ENCODE measurements at regions not wholly inside any gene's neighbourhood (a gene's known extent, or its start where the extent isn't known, plus 50 kb on each side); places are given as distances from the start of the nearest gene placed in this dataset.

DNA sequence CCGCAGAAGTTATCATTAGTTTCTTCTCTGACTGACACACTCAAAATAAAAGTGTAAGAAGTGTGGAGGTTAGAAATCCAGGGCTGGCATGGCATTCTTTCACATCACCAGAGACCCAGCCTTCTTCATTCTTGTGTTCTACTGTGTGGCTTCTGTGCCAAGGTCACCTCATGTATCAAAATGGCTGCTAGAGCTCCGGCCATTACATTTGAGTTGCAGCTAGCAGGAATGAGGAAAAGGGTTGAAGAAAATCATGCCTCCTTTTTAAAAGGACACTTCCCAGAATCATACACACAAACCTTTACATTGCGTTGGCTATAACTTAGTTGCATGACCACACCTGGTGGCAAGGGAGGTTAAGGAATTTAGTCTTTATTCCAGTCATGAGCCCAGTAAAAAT, 345.6 kb upstream of the PROK2 start:
- DNase-seq (ENCODE audit: low spot score), result no peak
- Mint-ChIP-seq H3K27me3 (ENCODE audit: low read depth) (no peaks in the 10 kb centered on the region), H3K4me3 (no peak overlapping the region), H3K4me1 (ENCODE audit: low read depth) (peaks cover 9% of the 10 kb centered on the region), H3K27ac (no peak overlapping the region), H3K36me3 (ENCODE audit: low read depth) (no peaks in the 10 kb centered on the region), H3K9me3 (no peaks in the 10 kb centered on the region)

- DNase-seq (ENCODE audit: low spot score), result no peak
- Mint-ChIP-seq H3K9me3 (no peaks in the 10 kb centered on the region), H3K4me1 (ENCODE audit: low read depth) (peaks cover 1% of the 10 kb centered on the region), H3K27ac (no peak overlapping the region), H3K27me3 (ENCODE audit: low read depth) (no peaks in the 10 kb centered on the region), H3K36me3 (ENCODE audit: low read depth) (no peaks in the 10 kb centered on the region), H3K4me3 (no peak overlapping the region)
Observed at GRCh38 chr3:72129501-72130094, 344.6 kb upstream of the PROK2 start.

GRCh38 chr3:72128921-72129320, 344.0 kb upstream of the PROK2 start:
- Mint-ChIP-seq H3K4me3 (no peak overlapping the region), H3K27me3 (ENCODE audit: low read depth) (no peaks in the 10 kb centered on the region), H3K4me1 (ENCODE audit: low read depth) (no peaks in the 10 kb centered on the region), H3K36me3 (ENCODE audit: low read depth) (no peaks in the 10 kb centered on the region), H3K27ac (no peak overlapping the region), H3K9me3 (no peaks in the 10 kb centered on the region)
- DNase-seq (ENCODE audit: low spot score), result no peak

DNA sequence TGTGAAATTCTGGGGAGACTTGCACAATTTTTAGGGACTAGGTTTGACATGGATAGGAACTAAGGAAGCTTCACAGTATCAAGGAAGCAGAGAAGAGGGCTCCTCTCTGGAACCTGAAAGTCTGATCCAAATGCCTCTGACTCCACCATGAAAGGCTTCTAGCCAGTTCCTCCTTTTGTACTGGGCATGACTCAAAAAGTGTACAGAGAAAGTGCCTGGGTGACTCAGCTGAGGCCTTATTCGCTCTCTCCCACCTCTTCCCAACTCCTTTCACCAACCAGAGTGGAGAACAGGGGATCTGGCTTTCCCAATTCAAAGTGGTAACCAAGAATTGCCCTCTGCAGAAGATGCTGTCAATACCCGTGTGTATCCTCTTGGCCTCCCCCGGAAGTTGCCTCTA, 342.9 kb upstream of the PROK2 start:
- Mint-ChIP-seq H3K27ac (no peak overlapping the region), H3K4me3 (no peak overlapping the region), H3K36me3 (ENCODE audit: low read depth) (no peaks in the 10 kb centered on the region), H3K9me3 (no peaks in the 10 kb centered on the region), H3K4me1 (ENCODE audit: low read depth) (no peaks in the 10 kb centered on the region), H3K27me3 (ENCODE audit: low read depth) (no peaks in the 10 kb centered on the region)
- DNase-seq (ENCODE audit: low spot score), result no peak

DNA sequence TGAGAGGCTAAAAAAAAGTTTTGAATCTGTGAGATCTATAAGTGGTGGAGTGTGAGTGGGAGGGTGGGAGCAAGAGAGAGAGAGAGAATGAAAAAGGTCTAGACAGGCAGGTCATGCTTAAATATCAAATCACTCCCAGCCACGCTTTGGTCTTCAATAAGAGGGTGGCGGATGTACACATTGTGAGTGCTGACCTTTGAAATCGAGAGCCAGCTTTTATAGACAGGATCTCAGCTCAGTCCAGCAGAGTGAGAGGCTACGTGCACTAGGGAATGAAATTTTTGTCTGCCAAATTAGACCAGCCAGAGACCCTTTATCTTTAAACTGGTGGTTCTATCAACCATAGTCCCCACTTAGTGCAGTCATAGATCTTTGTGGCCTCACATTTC, 342.3 kb upstream of the PROK2 start:
- no peaks in the 10 kb centered on the region for H3K36me3 Mint-ChIP-seq (ENCODE audit: low read depth)
- no peaks in the 10 kb centered on the region for H3K9me3 Mint-ChIP-seq

DNA sequence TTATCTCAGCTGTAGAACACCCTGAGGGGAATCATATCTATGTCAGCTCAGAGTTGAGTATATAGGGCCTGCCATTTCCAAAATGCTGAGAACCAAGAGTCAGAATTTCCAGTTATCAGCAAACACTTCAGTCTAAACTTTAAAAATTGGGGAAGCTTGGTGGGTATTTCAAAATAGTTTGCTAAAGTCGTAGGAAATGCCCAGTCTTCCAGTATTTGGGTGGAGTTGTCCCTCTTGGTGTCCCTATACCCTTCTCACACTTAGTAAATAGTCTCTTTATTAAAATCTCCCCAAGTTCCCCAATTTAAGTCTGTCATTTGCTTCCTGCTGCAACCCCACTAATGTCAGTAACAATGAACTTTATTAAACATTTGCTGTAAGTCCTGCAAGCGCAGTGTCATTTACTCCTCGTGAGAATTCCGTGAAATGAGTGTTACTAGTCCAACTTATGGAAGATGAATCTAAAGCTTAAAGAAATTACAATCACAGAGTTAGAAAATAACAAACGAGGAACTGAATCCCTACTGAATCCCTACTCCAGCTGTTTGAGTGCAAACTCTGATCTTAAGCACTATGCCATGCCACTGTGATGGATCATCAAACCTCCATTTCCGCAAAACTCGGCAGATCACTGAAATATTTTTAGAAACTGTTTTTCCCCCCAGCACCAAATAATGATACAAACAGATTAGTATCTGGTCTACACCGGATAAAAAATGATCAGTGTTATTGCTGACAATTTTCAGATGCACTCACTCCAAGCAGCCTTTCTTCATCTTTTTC, 341.7 kb upstream of the PROK2 start:
- Mint-ChIP-seq H3K9me3 (no peaks in the 10 kb centered on the region), H3K27me3 (ENCODE audit: low read depth) (no peaks in the 10 kb centered on the region), H3K27ac (no peak overlapping the region), H3K4me3 (no peak overlapping the region), H3K4me1 (ENCODE audit: low read depth) (no peaks in the 10 kb centered on the region), H3K36me3 (ENCODE audit: low read depth) (no peaks in the 10 kb centered on the region)
- DNase-seq (ENCODE audit: low spot score), result no peak

More for the DNA sequence above, 342.3 kb upstream of the PROK2 start:
- Mint-ChIP-seq H3K4me3 (no peak overlapping the region), H3K27me3 (ENCODE audit: low read depth) (no peaks in the 10 kb centered on the region), H3K4me1 (ENCODE audit: low read depth) (no peaks in the 10 kb centered on the region), H3K27ac (no peak overlapping the region)
- DNase-seq (ENCODE audit: low spot score), result no peak

DNA sequence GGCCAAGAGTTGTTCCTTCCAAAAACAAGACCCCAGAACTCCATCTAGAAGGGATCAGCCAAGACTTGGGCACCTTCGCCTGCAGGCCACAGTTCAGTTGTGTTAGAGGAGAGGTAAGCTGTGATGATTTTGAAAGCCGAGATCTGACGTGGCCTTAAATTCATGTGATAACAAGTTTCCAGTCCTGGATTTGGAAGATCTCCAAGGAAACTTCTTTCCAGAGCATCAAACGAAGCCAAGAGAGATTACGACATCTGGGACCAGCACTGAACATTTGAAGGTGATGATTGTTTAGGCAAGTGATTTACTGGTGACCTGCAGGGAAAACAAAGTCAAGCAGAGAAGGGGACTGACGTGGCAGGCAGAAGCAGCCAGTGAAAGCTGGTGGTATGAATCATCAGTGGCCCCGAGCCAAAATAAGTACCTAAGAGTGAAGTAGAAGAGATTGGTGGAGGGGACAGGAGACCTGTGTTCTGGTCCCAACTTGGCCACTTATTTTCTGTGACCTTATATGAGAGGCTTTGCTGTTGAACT, 339.0 kb upstream of the PROK2 start:
- Mint-ChIP-seq H3K9me3 (no peaks in the 10 kb centered on the region), H3K27ac (no peak overlapping the region)
- no peak for DNase-seq (ENCODE audit: low spot score)

DNA sequence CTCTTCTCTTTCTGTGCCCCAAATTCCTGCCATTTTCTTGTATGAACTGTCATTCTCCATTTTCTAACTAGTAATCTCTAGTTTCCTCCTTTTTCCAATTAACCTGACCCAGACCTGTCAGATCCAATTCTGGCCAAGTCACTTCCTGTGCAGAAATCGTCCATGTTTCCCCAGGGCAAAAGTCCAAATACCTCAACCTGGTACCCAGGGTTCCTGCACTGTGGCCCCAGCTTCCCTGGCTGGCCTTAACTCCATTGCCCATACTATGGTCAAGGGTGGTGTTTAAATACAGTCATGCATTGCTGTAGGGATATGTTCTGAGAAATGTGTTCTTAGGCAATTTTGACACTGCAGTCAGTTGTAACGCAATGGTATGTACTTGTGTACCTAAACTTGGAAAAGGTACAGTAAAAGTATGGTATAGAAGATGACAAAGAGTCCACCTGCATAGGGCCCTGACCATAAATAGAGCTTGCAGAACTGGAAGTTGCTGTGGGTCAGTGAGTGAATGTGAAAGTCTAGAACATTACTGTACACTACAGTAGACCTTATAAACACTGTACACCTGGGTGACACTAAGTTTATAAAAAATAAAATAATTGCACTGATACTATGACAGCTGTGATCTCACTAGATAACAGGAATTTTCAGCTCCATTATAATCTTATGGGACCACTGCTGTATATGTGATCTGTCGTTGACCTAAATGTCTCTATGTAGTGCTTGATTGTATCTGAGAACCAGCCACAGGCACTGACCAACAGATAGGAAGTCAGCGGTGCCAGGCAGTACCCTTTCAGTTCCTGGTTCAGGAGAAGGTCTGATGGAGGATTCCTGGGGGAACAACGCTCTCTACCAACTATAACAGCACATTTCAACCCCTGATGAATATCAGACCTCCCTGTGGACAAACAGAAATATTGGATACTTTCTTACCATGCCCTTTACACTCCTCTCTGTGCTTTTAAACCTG, 336.1 kb upstream of the PROK2 start:
- no peaks in the 10 kb centered on the region for H3K4me1 Mint-ChIP-seq (ENCODE audit: low read depth)
- H3K4me3 Mint-ChIP-seq, result no peak overlapping the region
- H3K27me3 Mint-ChIP-seq (ENCODE audit: low read depth), result no peaks in the 10 kb centered on the region
- no peaks in the 10 kb centered on the region for H3K9me3 Mint-ChIP-seq
- no peak for DNase-seq (ENCODE audit: low spot score)
- H3K27ac Mint-ChIP-seq, result no peak overlapping the region
- H3K36me3 Mint-ChIP-seq (ENCODE audit: low read depth), result no peaks in the 10 kb centered on the region

More for the DNA sequence above, 339.0 kb upstream of the PROK2 start:
- H3K4me3 Mint-ChIP-seq, result no peak overlapping the region
- H3K36me3 Mint-ChIP-seq (ENCODE audit: low read depth), result no peaks in the 10 kb centered on the region
- H3K4me1 Mint-ChIP-seq (ENCODE audit: low read depth), result no peaks in the 10 kb centered on the region
- no peaks in the 10 kb centered on the region for H3K27me3 Mint-ChIP-seq (ENCODE audit: low read depth)

DNA sequence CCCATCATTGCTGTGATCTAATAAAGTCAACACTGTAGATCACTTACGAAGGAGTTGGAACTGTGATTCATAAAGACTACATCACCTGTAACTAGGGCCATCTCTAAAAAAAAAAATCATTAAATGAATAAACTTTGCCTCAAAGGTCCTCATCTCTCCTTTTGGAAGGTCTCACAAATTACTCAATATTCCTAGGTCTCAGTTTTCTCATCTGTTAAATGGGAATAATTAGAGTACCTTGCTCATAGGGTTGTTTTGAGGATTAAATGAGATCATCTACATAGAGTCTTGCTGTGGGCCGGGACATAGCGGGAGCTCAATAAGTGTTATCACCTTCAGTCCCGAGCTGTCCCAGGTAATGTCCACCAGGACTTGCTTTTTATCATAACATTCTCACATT, 335.1 kb upstream of the PROK2 start:
- H3K4me1 Mint-ChIP-seq (ENCODE audit: low read depth), result no peaks in the 10 kb centered on the region
- H3K4me3 Mint-ChIP-seq, result no peak overlapping the region
- H3K27ac Mint-ChIP-seq, result no peak overlapping the region
- H3K9me3 Mint-ChIP-seq, result no peaks in the 10 kb centered on the region
- no peaks in the 10 kb centered on the region for H3K27me3 Mint-ChIP-seq (ENCODE audit: low read depth)
- H3K36me3 Mint-ChIP-seq (ENCODE audit: low read depth), result no peaks in the 10 kb centered on the region
- DNase-seq (ENCODE audit: low spot score), result no peak

DNA sequence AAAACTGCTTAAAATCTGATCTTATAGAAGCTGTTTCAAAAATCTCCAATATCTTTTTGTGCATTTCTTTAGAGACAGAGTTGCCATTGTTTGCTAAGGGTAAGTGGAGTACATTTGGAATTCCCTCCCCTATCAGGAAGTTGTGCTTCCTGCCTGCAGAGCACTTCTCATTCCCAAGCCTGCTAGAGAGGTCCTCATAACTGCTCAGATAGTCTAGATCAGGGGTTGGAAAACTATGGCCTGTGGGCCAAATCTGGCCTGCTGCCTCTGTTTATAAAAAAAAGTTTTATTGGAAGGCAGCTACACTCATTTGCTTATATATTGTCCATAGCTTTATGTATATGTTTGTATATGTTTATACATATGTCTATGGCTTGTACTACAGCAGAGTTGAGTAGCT, 333.7 kb upstream of the PROK2 start:
- no peak for DNase-seq (ENCODE audit: low spot score)
- Mint-ChIP-seq H3K4me1 (ENCODE audit: low read depth) (no peaks in the 10 kb centered on the region), H3K4me3 (no peak overlapping the region), H3K27me3 (ENCODE audit: low read depth) (peaks cover 3% of the 10 kb centered on the region), H3K36me3 (ENCODE audit: low read depth) (no peaks in the 10 kb centered on the region), H3K9me3 (no peaks in the 10 kb centered on the region), H3K27ac (no peak overlapping the region)

GRCh38 chr3:72116226-72116625, 331.3 kb upstream of the PROK2 start:
- DNase-seq (ENCODE audit: low spot score), result no peak
- Mint-ChIP-seq H3K27me3 (ENCODE audit: low read depth) (peaks cover 9% of the 10 kb centered on the region), H3K27ac (no peak overlapping the region), H3K9me3 (no peaks in the 10 kb centered on the region), H3K36me3 (ENCODE audit: low read depth) (no peaks in the 10 kb centered on the region), H3K4me3 (no peak overlapping the region), H3K4me1 (ENCODE audit: low read depth) (no peaks in the 10 kb centered on the region)

GRCh38 chr3:72115307-72115706, 330.4 kb upstream of the PROK2 start:
- Mint-ChIP-seq H3K27me3 (ENCODE audit: low read depth) (peaks cover 9% of the 10 kb centered on the region), H3K4me3 (no peak overlapping the region), H3K9me3 (no peaks in the 10 kb centered on the region), H3K36me3 (ENCODE audit: low read depth) (no peaks in the 10 kb centered on the region), H3K4me1 (ENCODE audit: low read depth) (no peaks in the 10 kb centered on the region), H3K27ac (no peak overlapping the region)
- no peak for DNase-seq (ENCODE audit: low spot score)

- Mint-ChIP-seq H3K36me3 (ENCODE audit: low read depth) (no peaks in the 10 kb centered on the region), H3K27ac (no peak overlapping the region), H3K4me1 (ENCODE audit: low read depth) (no peaks in the 10 kb centered on the region), H3K9me3 (no peaks in the 10 kb centered on the region), H3K4me3 (no peak overlapping the region), H3K27me3 (ENCODE audit: low read depth) (peaks cover 9% of the 10 kb centered on the region)
- DNase-seq (ENCODE audit: low spot score), result no peak
Observed at GRCh38 chr3:72114773-72115172, 329.8 kb upstream of the PROK2 start.

DNA sequence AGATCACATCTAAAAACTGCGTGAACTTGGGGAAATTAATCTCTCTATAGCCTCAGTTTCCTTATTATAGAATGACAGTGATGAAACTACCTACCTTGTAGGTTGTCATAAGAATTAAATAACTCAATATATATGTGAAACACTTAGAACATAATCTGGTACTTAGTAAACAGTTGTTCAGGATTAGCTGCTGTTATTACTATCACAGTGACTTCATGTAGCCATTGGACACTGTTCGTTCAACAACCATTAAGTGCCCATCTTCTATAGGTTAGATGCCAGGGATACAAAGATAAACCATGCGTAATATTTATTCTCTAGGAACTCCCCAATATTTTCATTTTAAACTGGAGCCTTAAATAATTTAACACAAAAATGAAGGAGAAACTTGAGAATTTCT, 329.0 kb upstream of the PROK2 start:
- Mint-ChIP-seq H3K4me3 (no peak overlapping the region), H3K4me1 (ENCODE audit: low read depth) (no peaks in the 10 kb centered on the region), H3K27me3 (ENCODE audit: low read depth) (peaks cover 9% of the 10 kb centered on the region), H3K9me3 (no peaks in the 10 kb centered on the region), H3K36me3 (ENCODE audit: low read depth) (no peaks in the 10 kb centered on the region), H3K27ac (no peak overlapping the region)
- DNase-seq (ENCODE audit: low spot score), result no peak
